ENCODE measurements at regions not wholly inside any gene's neighbourhood (a gene's known extent, or its start where the extent isn't known, plus 50 kb on each side); places are given as distances from the start of the nearest gene placed in this dataset.

- no peak for TF ChIP-seq CTCF (IDR thresholded peaks at IDR 0.05)
- Histone ChIP-seq H3K4me3 (ENCODE audit: low read length) (no peak overlapping the region), H3K27ac (ENCODE audit: low read depth in 1 of 2, low read length in 2 of 2) (no peak overlapping the region), H3K4me1 (ENCODE audit: insufficient read depth, low read length) (no peaks in the 10 kb centered on the region), H3K9me3 (ENCODE audit: control insufficient read depth in 1 of 2, insufficient read depth in 1 of 2, low read length in 2 of 2) (peaks cover 0 to 3% of the 10 kb centered on the region in 2 experiments), H3K27me3 (ENCODE audit: control insufficient read depth in 1 of 2, insufficient read depth in 2 of 2, low read length in 2 of 2) (no peaks in the 10 kb centered on the region), H3K36me3 (ENCODE audit: insufficient read depth, low read length) (no peaks in the 10 kb centered on the region)
- H3K36me3 Mint-ChIP-seq (ENCODE audit: low read depth) = no peaks in the 10 kb centered on the region
- CTCF ChIA-PET = no interaction called here
- H3K27me3 Mint-ChIP-seq = peaks cover 4% of the 10 kb centered on the region
- POLR2A ChIA-PET = no interaction called here
- H3K4me3 Mint-ChIP-seq = no peak overlapping the region
- DNase-seq (no peak), ATAC-seq (ENCODE audit: poor library complexity) (no peak)
- H3K27ac Mint-ChIP-seq = no peak overlapping the region
- no peaks in the 10 kb centered on the region for H3K9me3 Mint-ChIP-seq
- no peaks in the 10 kb centered on the region for H3K4me1 Mint-ChIP-seq (ENCODE audit: low read depth)
- intact Hi-C loops (cut with DNase I, micrococcal nuclease) = no loop called here
Measured at GRCh38 chr1:219528633-219529032, 84.3 kb downstream of the ZC3H11B start.

GRCh38 chr1:219527994-219528393 is 84.9 kb downstream of the ZC3H11B start:
- DNase-seq (no peak), ATAC-seq (ENCODE audit: poor library complexity) (no peak)
- Histone ChIP-seq H3K27ac (ENCODE audit: low read depth in 1 of 2, low read length in 2 of 2) (no peak overlapping the region), H3K4me1 (ENCODE audit: insufficient read depth, low read length) (no peaks in the 10 kb centered on the region), H3K36me3 (ENCODE audit: insufficient read depth, low read length) (no peaks in the 10 kb centered on the region), H3K4me3 (ENCODE audit: low read length) (no peak overlapping the region), H3K9me3 (ENCODE audit: control insufficient read depth in 1 of 2, insufficient read depth in 1 of 2, low read length in 2 of 2) (peaks cover 0 to 3% of the 10 kb centered on the region in 2 experiments), H3K27me3 (ENCODE audit: control insufficient read depth in 1 of 2, insufficient read depth in 2 of 2, low read length in 2 of 2) (no peaks in the 10 kb centered on the region)
- Mint-ChIP-seq H3K4me3 (no peak overlapping the region), H3K27me3 (peaks cover 4% of the 10 kb centered on the region), H3K9me3 (no peaks in the 10 kb centered on the region), H3K4me1 (ENCODE audit: low read depth) (no peaks in the 10 kb centered on the region), H3K27ac (no peak overlapping the region), H3K36me3 (ENCODE audit: low read depth) (no peaks in the 10 kb centered on the region)
- POLR2A ChIA-PET = no interaction called here
- no peak for TF ChIP-seq CTCF (IDR thresholded peaks at IDR 0.05)
- intact Hi-C loops (cut with DNase I, micrococcal nuclease) = no loop called here
- CTCF ChIA-PET = no interaction called here

GRCh38 chr1:219526074-219526473 is 86.8 kb downstream of the ZC3H11B start:
- peaks cover 0 to 3% of the 10 kb centered on the region in 2 experiments for H3K9me3 ChIP-seq (ENCODE audit: control insufficient read depth in 1 of 2, insufficient read depth in 1 of 2, low read length in 2 of 2)
- H3K27ac Mint-ChIP-seq = no peak overlapping the region
- TF ChIP-seq CTCF (IDR thresholded peaks at IDR 0.05) = no peak
- H3K36me3 Mint-ChIP-seq (ENCODE audit: low read depth) = no peaks in the 10 kb centered on the region
- ChIA-PET CTCF (no interaction called here), POLR2A (no interaction called here)
- H3K36me3 ChIP-seq (ENCODE audit: insufficient read depth, low read length) = no peaks in the 10 kb centered on the region
- intact Hi-C loops (cut with DNase I, micrococcal nuclease) = no loop called here
- no peaks in the 10 kb centered on the region for H3K4me1 ChIP-seq (ENCODE audit: insufficient read depth, low read length)
- no peak for DNase-seq
- H3K27me3 ChIP-seq (ENCODE audit: control insufficient read depth in 1 of 2, insufficient read depth in 2 of 2, low read length in 2 of 2) = no peaks in the 10 kb centered on the region
- H3K27ac ChIP-seq (ENCODE audit: low read depth in 1 of 2, low read length in 2 of 2) = no peak overlapping the region
- no peak overlapping the region for H3K4me3 ChIP-seq (ENCODE audit: low read length)
- no peaks in the 10 kb centered on the region for H3K9me3 Mint-ChIP-seq
- H3K27me3 Mint-ChIP-seq = peaks cover 4% of the 10 kb centered on the region
- H3K4me1 Mint-ChIP-seq (ENCODE audit: low read depth) = no peaks in the 10 kb centered on the region
- H3K4me3 Mint-ChIP-seq = no peak overlapping the region
- no peak for ATAC-seq (ENCODE audit: poor library complexity)
